GM21526 (cell line): ENCODE measurements at regions not wholly inside any gene's neighbourhood (a gene's known extent, or its start where the extent isn't known, plus 50 kb on each side); places are given as distances from the start of the nearest gene placed in this dataset.

Experiments used
- ATAC-seq: cut with Tn5 transposase; IDR thresholded peaks from one replicate; pipeline ENCODE4 v1.9.1; 2021; ENCODE audit warnings: moderate library complexity; ENCODE audit not compliant: unreplicated experiment, low FRiP score

GRCh38 chr3:164477403-164477802 is 600.9 kb downstream of the SI start:
- ATAC-seq, result no peak

GRCh38 chr3:164476631-164477030 is 601.7 kb downstream of the SI start:
- no peak for ATAC-seq

GRCh38 chr3:164470471-164470870 is 607.8 kb downstream of the SI start:
- no peak for ATAC-seq

GRCh38 chr3:164468055-164468454 is 610.2 kb downstream of the SI start:
- no peak for ATAC-seq

DNA sequence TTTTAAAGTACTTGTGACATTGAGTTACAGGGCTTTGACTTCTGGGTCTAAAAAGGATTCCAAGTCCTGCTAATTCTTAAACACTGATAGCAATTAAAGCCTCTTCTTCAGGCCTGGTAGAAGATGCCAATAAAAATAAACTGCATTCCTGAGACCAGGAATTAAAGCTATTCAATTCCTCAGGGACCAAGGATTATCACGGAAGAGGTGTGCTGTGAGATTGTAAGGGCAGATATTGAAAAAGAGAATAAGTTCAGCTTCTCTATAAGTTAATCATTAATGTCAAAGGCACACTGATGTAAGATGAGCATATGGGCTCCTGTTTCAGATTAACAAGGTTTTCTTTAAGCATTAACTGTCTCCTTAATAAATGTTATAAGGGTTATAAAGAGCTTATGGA is 611.3 kb downstream of the SI start:
- ATAC-seq, result no peak

- ATAC-seq, result no peak
Measured at GRCh38 chr3:164465172-164465571, 613.1 kb downstream of the SI start.

DNA sequence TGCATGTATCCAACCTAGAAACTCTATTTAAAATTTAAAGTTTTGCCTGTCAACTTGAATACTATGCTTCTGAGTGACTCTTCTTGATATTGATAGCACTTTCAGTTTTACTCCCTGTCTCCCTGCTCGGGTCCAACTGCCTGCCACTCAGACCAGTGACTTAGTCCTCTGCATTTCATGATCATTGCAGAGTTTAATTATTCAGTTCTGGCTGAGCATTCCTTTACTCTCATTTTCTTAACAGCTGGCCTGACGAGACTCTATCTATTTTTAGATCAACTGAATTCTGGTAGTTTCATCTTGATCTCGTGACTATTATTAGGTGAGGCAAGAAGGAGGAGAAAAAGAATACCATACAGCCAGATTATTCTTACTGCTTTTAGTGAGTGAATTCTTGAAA is 617.4 kb downstream of the SI start:
- no peak for ATAC-seq

DNA sequence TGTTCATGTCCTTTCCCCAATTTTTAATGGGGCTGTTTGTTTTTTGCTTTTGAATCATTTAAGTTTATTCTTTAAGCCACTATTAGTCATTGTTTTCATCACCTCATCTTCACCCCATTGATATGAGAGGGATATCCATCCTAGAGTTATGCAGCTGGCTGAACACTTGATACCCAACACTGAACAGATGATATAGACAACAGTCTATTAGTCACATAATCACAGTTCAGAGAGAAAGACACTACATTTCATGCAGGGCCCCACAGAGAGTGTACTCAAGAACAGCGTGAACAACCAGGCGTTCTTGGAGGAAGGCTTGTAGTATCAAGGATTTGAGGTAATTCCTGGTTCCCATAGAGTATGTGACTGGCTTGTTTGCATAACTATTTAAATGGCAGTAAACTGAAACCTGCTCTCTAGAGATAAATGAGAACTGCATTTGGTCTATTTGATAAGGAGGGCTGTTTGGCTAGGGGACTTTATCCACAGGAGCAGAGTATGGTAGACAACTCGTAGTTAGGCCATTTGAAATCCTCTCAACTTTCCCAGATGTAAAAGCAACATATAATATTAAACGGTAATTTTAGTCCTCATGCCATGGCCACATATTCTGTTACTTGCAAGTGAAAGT is 618.7 kb downstream of the SI start:
- ATAC-seq, result no peak

GRCh38 chr3:164458986-164459385 is 619.3 kb downstream of the SI start:
- no peak for ATAC-seq

GRCh38 chr3:164453714-164454113 is 624.6 kb downstream of the SI start:
- no peak for ATAC-seq

- ATAC-seq, result no peak
Measured at GRCh38 chr3:164452707-164453106, 625.6 kb downstream of the SI start.

DNA sequence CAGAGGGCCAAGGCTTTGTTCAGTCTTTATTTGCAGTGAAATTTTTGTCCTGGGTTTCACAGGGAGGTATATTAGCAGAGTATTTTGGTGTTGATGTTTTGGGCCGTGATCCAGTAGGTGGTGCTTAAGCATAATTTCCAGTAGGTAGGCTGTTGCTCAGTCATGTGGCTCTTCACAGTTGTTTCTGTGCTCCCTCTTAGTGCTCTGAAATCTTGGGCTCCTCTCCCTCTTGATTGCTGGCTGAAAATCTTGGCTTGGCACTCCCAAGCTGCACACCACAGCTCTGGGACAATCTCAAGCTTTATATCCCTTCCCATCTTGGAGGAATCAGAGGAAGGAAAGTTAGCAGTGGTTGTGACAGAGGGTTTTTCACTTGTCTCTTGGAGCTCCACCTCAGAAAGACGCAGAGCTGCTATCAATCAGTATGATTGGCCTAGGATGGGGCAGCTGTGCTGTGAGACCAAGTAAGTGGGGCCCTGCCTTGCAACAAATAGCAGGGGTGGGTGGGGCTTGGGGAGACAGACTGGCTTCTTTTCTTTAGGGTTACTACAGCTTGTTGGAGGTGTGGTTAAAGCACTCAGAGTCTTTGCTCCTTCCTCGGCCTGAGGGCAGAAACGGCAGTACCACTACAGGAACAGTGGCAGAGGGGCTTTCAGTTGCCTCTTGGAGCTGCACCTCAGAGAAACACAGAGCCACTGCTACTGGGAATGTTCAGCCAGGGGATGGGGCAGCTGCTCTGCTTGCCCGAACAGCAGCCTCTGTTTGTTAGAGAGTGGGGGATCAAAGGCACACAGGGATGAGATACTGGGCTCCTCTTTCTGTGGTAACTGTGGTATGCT is 627.0 kb downstream of the SI start:
- no peak for ATAC-seq

DNA sequence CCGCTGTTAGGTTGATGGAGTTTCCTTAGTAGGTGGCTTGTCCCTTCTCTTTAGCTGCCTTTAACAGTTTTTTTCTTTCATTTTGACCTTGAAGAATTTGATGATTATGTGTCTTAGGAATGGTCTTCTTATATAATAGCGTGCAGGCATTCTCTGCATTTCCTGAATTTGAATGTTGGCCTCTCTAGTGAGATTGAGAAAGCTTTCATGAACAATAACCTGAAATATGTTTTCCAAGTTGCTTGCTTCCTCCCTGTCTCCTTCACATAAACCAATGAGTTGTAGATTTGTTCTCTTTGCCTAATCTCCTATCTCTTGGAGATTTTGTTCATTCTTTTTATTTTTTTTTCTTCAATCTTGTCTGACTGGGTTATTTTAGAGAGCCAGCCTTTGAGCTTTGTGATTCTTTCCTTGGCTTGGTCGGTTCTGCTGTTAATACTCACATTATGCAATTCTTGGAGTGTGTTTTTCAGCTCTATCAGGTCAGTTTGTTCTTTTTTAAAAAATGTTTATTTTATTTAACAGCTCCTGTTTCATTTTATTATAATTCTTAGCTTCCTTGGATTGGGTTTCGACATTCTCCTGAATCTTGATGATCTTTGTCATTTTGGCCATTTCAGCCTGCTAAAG is 627.9 kb downstream of the SI start:
- ATAC-seq, result no peak

GRCh38 chr3:164419220-164419619 is 659.1 kb downstream of the SI start:
- ATAC-seq, result no peak

GRCh38 chr3:164418414-164418813 is 659.9 kb downstream of the SI start:
- ATAC-seq, result no peak

DNA sequence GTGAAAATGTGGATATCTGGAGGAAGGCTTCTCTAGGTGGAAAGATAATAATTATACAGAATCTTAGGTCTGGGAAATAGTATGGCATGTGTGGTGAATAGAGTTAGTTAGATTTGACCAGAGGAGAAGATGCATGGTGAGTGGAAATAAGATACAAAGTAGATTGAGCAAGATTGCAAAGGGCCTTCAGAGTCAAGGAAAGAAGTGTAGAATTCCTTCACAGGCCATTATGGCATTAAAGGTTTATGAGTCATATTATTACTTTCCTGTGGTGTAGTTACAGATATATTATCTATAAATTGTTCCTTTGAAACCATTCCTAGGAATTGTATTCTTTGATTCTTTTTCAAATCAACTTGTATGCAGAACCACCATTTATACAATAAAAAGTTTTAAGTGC is 660.3 kb downstream of the SI start:
- no peak for ATAC-seq

DNA sequence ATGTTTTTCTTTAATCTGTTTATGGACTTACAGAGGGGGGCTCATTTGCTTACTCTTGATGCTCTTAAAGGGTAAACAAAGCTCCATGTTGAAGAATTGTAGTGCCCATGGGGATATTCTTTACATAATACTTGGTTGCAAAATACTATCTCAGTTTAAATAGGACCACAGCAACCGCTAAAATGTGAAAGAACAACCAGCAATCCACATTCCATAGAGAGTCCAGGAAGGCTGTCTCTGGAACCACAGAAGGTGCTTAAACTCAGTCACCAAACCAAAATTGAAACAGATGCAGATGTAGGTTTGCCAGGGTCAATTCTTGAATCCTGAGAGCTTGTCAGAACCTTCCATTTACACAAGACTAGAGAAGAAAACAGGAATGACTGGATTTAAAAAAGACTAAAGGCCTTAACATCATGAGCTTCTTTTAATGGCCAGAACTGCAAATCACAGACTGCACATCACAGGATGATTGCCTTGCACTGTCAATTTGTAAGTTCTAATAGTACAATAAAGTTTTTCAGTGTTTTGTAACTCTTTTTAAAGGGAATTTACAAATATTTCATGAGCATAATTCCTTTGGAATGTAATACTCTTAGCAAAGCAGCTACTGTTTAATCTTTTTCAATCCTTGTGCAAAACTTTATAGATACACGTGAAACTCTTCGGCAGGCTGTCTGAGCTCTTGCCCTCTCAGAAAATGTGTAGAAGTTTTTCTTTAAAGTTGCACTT is 661.6 kb downstream of the SI start:
- no peak for ATAC-seq

DNA sequence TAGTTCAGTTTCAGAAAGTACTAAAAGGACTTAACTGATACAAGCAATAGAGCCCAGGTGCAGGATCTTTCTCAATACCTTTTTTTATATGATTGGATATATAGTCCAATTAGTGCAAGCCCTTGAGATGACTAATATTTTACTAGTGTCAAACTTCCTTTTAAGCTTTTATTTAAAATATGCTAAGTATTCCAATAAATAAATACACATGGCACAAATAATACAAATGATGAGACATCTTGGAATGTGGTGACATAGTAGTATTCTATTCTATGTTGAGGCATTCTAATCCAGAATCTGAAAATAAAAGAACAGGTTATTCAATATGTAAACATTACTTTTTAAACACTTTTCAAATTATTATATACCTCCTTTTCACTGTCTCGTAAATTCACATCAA is 670.0 kb downstream of the SI start:
- ATAC-seq, result no peak

DNA sequence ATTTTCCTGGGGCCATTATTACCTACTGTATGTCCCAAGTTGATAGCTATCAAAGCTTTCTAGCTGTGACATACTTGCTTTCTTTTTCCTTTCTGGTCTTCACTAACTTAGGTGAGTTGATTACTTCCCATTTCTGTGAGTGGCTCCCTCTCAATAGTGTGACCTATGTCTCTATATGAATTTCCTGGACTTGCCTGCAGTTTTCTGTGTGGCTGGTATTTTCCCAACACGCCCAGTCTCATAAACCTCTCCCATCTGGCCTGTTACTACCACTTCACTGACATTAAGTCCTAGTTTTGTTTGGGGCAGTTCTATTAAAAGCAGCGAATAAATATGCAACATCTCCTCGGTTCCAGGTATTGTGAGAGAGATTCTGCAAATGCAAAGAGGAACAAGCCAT is 671.2 kb downstream of the SI start:
- no peak for ATAC-seq

DNA sequence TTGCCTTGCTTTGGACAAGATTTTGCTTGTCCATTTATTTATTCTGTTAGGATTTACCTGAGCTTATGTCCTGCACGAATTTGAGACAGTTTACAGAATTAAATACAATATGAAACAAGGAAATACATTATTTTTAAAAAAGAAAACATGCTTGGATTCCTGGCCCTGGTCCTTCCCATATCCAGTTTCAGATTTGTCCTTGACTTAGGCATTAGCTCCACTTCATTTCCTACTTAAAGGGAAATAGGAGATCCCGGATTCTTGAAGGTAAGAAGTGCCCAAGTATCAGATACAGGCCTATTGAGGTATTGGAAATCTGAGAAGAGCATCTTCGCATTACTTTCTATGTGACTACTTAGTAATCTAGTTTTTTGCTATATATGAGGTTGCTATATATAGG is 672.0 kb downstream of the SI start:
- no peak for ATAC-seq

DNA sequence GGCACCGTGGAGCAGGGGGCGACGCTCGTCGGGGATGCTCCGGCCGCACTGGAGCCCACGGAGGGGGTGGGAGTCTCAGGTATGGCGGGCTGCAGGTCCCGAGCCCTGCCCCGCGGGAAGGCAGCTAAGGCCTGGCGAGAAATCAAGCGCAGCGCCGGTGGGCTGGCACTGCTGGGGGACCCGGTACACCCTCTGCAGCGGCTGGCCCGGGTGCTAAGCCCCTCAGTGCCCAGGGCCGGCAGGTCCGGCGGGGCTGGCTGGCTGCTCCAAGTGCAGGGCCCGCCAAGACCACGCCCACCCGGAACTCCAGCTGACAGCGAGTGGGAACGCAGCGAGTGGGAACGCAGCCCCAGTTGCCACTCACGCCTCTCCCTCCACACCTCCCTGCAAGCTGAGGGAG is 676.4 kb downstream of the SI start:
- ATAC-seq, result no peak
